HG03108 (cell line): ENCODE measurements at regions not wholly inside any gene's neighbourhood (a gene's known extent, or its start where the extent isn't known, plus 50 kb on each side); places are given as distances from the start of the nearest gene placed in this dataset.
"Not testable (repeated sequence)": the region's sequence is repeated elsewhere in the genome, so short reads cannot be mapped to it uniquely, and the experiment has no call there.

Experiments used
- ATAC-seq: cut with Tn5 transposase; IDR thresholded peaks from one replicate; pipeline ENCODE4 v1.9.1; 2021; ENCODE audit warnings: moderate library complexity; ENCODE audit not compliant: unreplicated experiment

GRCh38 chr17:71176928-71177443 is 943.8 kb upstream of the SOX9 start:
- ATAC-seq: no peak

GRCh38 chr17:71180801-71181385 is 939.9 kb upstream of the SOX9 start:
- ATAC-seq: no peak

- no peak for ATAC-seq
These were observed 937.7 kb upstream of the SOX9 start for GRCh38 chr17:71183066-71183660.

- no peak for ATAC-seq
These were observed 936.1 kb upstream of the SOX9 start for GRCh38 chr17:71184716-71185115.

- ATAC-seq: no peak
These were observed 933.5 kb upstream of the SOX9 start for GRCh38 chr17:71187145-71187878.

GRCh38 chr17:71188811-71189492 is 931.9 kb upstream of the SOX9 start:
- no peak for ATAC-seq

- no peak for ATAC-seq
These were observed 931.4 kb upstream of the SOX9 start for GRCh38 chr17:71189493-71189831.

GRCh38 chr17:71192039-71192555 is 928.7 kb upstream of the SOX9 start:
- no peak for ATAC-seq

GRCh38 chr17:71192848-71193247 is 928.0 kb upstream of the SOX9 start:
- no peak for ATAC-seq

GRCh38 chr17:71200597-71200996 is 920.2 kb upstream of the SOX9 start:
- no peak for ATAC-seq

GRCh38 chr17:71201639-71202038 is 919.2 kb upstream of the SOX9 start:
- ATAC-seq: no peak

- no peak for ATAC-seq
These were observed 918.4 kb upstream of the SOX9 start for GRCh38 chr17:71202449-71202848.

- no peak for ATAC-seq
These were observed 916.9 kb upstream of the SOX9 start for GRCh38 chr17:71203953-71204352.

GRCh38 chr17:71205951-71206350 is 914.9 kb upstream of the SOX9 start:
- not testable (repeated sequence) for ATAC-seq

GRCh38 chr17:71208111-71208704 is 912.6 kb upstream of the SOX9 start:
- ATAC-seq: no peak

GRCh38 chr17:71213936-71214335 is 906.9 kb upstream of the SOX9 start:
- ATAC-seq: no peak

- ATAC-seq: no peak
These were observed 903.1 kb upstream of the SOX9 start for GRCh38 chr17:71217769-71218168.

GRCh38 chr17:71224824-71225575 is 895.8 kb upstream of the SOX9 start:
- no peak for ATAC-seq

GRCh38 chr17:71227841-71228240 is 893.0 kb upstream of the SOX9 start:
- no peak for ATAC-seq

GRCh38 chr17:71229070-71229469 is 891.8 kb upstream of the SOX9 start:
- ATAC-seq: no peak
